Brain microvascular endothelial cell (primary cell): ENCODE measurements at regions not wholly inside any gene's neighbourhood (a gene's known extent, or its start where the extent isn't known, plus 50 kb on each side); places are given as distances from the start of the nearest gene placed in this dataset.
"Not testable (repeated sequence)": the region's sequence is repeated elsewhere in the genome, so short reads cannot be mapped to it uniquely, and the experiment has no call there.

Source experiments
- DNase-seq: peaks from one replicate; pipeline ENCODE4 v3.0.0-alpha.2; 2020
- H3K27ac ChIP-seq: fragments of 250-450 bp; sonication (Bioruptor Pico); 2 replicates; pipeline ENCODE4 v1.5.1; 2020; ENCODE audit warnings: mild to moderate bottlenecking, moderate library complexity
- H3K27me3 ChIP-seq: fragments of 250-450 bp; sonication (Bioruptor Pico); replicated peaks from 2 replicates; pipeline ENCODE4 v1.5.1; 2020; ENCODE audit warnings: mild to moderate bottlenecking
- H3K36me3 ChIP-seq: fragments of 250-450 bp; sonication (Bioruptor Pico); replicated peaks from 2 replicates; pipeline ENCODE4 v1.5.1; 2020; ENCODE audit warnings: mild to moderate bottlenecking
- H3K4me3 ChIP-seq: 2 replicates; pipeline ENCODE4 v1.5.1; 2011; ENCODE audit warnings: low read depth, mild to moderate bottlenecking, control low read depth, low read length, moderate library complexity
- in situ Hi-C: cut with HindIII; loops from 2 replicates; pipeline ENCODE4 v1.10.0; 2017; ENCODE audit warnings: low sequenced_read_pairs, low pct_ligation_motif_present
- TF ChIP-seq, protein P1 (sequence below): IDR thresholded peaks from 2 replicates; pipeline ENCODE4 v1.5.1; 2011; ENCODE audit warnings: low read depth, mild to moderate bottlenecking, moderate library complexity, low read length, control low read depth, inconsistent platforms; ENCODE audit errors: missing control alignments

DNA sequence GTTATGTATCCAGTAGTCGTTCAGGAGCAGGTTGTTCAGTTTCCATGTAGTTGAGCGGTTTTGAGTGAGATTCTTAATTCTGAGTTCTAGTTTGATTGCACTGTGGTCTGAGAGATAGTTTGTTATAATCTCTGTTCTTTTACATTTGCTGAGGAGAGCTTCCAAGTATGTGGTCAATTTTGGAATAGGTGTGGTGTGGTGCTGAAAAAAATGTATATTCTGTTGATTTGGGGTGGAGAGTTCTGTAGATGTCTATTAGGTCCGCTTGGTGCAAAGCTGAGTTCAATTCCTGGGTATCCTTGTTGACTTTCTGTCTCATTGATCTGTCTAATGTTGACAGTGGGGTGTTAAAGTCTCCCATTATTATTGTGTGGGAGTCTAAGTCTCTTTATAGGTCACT, 68.6 kb upstream of the IZUMO1R start:
- H3K36me3 ChIP-seq, in situ Hi-C loops, DNase-seq, H3K27me3 ChIP-seq, H3K4me3 ChIP-seq, H3K27ac ChIP-seq: not testable (repeated sequence)

DNA sequence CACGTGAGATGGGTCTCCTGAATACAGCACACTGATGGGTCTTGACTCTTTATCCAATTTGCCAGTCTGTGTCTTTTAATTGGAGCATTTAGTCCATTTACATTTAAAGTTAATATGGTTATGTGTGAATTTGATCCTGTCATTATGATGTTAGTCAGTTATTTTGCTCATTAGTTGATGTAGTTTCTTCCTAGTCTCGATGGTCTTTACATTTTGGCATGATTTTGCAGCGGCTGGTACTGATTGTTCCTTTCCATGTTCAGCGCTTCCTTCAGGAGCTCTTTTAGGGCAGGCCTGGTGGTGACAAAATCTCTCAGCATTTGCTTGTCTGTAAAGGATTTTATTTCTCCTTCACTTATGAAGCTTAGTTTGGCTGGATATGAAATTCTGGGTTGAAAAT, 68.0 kb upstream of the IZUMO1R start:
- H3K27ac ChIP-seq, in situ Hi-C loops, H3K4me3 ChIP-seq, H3K27me3 ChIP-seq, DNase-seq, H3K36me3 ChIP-seq: not testable (repeated sequence)

DNA sequence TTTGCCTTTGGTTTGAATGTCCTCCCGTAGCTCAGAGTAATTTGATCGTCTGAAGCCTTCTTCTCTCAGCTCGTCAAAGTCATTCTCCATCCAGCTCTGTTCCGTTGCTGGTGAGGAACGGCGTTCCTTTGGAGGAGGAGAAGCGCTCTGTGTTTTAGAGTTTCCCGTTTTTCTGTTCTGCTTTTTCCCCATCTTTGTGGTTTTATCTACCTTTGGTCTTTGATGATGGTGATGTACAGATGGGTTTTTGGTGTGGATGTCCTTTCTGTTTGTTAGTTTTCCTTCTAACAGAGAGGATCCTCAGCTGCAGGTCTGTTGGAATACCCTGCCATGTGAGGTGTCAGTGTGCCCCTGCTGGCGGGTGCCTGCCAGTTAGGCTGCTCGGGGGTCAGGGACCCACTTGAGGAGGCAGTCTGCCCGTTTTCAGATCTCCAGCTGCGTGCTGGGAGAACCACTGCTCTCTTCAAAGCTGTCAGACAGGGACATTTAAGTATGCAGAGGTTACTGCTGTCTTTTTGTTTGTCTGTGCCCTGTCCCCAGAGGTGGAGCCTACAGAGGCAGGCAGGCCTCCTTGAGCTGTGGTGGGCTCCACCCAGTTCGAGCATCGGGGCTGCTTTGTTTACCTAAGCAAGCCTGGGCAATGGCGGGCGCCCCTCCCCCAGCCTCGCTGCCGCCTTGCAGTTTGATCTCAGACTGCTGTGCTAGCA, 66.8 kb upstream of the IZUMO1R start:
- H3K4me3 ChIP-seq, H3K36me3 ChIP-seq, in situ Hi-C loops, H3K27ac ChIP-seq, H3K27me3 ChIP-seq: not testable (repeated sequence)
- DNase-seq = peak; percentile 7

DNA sequence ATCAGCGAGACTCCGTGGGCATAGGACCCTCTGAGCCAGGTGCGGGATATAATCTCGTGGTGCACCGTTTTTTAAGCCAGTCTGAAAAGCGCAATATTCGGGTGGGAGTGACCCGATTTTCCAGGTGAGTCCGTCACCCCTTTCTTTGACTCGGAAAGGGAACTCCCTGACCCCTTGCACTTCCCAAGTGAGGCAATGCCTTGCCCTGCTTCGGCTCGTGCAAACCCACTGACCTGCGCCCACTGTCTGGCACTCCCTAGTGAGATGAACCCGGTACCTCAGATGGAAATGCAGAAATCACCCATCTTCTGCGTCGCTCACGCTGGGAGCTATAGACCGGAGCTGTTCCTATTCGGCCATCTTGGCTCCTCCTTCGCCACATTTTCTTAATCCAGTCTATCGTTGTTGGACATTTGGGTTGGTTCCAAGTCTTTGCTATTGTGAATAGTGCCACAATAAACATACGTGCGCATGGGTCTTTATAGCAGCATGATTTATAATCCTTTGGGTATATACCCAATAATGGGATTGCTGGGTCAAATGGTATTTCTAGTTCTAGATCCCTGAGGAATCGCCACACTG, 66.1 kb upstream of the IZUMO1R start:
- peak; percentile 0 for DNase-seq
- in situ Hi-C loops = not testable (repeated sequence)

DNA sequence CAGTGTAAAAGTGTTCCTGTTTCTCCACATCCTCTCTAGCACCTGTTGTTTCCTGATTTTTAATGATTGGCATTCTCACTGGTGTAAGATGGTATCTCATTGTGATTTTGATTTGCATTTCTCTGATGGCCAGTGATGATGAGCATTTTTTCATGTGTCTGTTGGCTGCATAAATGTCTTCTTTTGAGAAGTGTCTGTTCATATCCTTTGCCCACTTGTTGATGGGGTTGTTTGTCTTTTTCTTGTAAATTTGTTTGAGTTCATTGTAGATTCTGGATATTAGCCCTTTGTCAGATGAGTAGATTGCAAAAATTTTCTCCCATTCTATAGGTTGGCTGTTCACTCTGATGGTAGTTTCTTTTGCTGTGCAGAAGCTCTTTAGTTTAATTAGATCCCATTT, 65.6 kb upstream of the IZUMO1R start:
- H3K27me3 ChIP-seq, in situ Hi-C loops, H3K4me3 ChIP-seq, H3K36me3 ChIP-seq, H3K27ac ChIP-seq: not testable (repeated sequence)
- peak; percentile 1 for DNase-seq

More for the DNA sequence above, 66.1 kb upstream of the IZUMO1R start:
- not testable (repeated sequence) for H3K27ac ChIP-seq, H3K36me3 ChIP-seq, H3K4me3 ChIP-seq, H3K27me3 ChIP-seq

DNA sequence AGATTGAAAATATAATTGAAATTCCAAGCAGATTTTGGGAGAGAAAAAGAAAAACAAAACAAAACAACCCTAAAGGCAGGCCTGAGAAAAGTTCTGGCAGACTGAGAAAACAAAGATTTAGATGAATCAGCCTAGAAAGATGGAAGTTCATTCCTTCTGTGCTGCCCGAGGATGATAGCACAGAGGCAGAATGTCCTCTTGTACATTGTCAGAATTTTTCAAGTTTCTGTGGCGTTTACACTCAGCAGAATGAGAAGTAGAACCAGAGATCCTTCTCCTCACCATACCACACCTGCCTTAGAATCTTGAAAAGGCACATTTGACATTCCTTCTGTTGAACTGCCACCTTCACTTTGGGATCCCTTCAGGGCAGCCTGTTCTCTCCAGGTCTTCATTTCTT, 62.5 kb upstream of the IZUMO1R start:
- Histone ChIP-seq H3K27me3 (no peaks in the 10 kb centered on the region), H3K4me3 (no peak overlapping the region), H3K36me3 (no peaks in the 10 kb centered on the region), H3K27ac (no peak overlapping the region)
- TF ChIP-seq, protein P1, sequence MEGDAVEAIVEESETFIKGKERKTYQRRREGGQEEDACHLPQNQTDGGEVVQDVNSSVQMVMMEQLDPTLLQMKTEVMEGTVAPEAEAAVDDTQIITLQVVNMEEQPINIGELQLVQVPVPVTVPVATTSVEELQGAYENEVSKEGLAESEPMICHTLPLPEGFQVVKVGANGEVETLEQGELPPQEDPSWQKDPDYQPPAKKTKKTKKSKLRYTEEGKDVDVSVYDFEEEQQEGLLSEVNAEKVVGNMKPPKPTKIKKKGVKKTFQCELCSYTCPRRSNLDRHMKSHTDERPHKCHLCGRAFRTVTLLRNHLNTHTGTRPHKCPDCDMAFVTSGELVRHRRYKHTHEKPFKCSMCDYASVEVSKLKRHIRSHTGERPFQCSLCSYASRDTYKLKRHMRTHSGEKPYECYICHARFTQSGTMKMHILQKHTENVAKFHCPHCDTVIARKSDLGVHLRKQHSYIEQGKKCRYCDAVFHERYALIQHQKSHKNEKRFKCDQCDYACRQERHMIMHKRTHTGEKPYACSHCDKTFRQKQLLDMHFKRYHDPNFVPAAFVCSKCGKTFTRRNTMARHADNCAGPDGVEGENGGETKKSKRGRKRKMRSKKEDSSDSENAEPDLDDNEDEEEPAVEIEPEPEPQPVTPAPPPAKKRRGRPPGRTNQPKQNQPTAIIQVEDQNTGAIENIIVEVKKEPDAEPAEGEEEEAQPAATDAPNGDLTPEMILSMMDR = no peak
- no peak for DNase-seq
- in situ Hi-C loops = no loop called here

DNA sequence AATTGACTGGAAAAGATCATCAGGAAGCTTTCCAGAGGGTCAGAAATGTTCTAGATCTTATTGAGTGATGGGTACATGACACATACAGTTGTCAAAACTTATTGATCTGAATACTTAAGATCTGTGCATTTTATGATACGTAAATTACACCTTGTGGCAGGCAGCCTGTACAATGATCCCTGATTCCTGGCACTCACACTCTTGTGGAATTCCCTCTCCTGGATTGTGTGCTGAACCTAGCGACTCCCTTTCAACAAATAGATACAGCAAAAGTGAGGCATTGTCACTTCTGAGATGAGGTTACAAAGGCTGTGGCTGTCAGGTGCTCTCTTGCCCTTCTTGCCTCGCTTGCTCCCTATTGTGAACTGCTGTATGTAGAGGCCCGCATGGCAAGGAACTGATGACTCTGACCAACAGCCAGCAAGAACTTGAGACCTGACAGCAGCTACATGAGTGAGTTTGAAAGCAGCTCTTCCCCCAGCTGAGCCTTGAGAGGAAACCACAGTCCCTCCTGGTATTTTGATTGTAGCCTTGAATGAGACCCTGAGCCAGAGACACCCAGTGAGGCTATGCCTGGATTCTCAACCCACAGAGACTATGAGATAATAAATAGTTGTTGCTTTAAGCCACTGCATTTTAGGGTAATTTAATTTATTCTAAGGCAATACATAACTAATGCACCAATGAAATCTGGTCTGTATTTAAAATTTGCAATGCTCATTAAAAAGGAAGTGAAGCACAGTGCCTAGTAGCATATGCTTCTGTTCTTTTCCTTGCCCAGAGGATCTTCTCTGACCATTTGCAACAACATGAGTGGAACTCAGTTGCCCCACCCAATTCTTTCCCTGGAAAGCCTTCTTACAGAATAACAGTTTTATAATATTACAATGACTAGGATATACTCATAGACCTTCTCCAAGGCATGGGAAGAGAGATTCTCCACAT, 60.5 kb upstream of the IZUMO1R start:
- in situ Hi-C loops = no loop called here
- H3K27me3 ChIP-seq = no peaks in the 10 kb centered on the region
- no peak overlapping the region for H3K4me3 ChIP-seq
- TF ChIP-seq, protein P1 = no peak
- DNase-seq = no peak
- no peak overlapping the region for H3K27ac ChIP-seq
- no peaks in the 10 kb centered on the region for H3K36me3 ChIP-seq

DNA sequence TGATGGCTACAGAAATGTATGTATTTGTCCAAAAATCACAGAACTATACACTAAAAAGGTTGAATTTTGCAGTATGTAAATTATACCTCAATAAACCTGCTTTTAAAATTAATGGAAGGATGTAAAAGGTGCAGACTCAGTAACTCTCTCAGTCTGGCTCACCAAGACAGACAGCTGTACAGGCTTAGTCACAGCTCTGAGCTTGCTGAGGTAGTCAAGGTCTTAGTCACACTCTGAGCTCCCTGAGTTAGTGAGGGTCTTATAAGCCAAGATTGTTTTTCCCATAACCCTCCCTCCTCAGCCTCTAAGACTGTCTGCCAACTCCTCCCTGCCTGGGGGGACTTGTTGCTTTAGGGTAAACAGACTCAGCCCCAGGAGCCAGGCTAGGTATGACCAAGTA, 59.3 kb upstream of the IZUMO1R start:
- H3K36me3 ChIP-seq = no peaks in the 10 kb centered on the region
- H3K4me3 ChIP-seq = no peak overlapping the region
- TF ChIP-seq, protein P1 = no peak
- H3K27ac ChIP-seq = no peak overlapping the region
- no peaks in the 10 kb centered on the region for H3K27me3 ChIP-seq
- in situ Hi-C loops = no loop called here
- DNase-seq = no peak

DNA sequence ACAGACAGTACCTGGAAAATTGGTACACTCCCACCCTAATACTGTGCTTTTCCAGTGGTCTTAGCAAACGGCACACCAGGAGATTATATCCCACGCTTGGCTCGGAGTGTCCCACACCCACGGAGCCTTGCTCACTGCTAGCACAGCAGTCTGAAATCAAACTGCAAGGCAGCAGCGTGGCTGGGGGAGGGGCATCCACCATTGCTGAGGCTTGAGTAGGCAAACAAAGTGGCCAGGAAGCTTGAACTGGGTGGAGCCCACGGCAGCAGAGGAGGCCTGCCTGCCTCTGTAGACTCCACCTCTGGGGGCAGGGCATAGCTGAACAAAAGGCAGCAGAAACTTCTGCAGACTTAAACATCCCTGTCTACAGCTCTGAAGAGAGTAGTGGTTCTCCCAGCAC, 56.1 kb upstream of the IZUMO1R start:
- H3K27ac ChIP-seq, H3K36me3 ChIP-seq, H3K27me3 ChIP-seq, DNase-seq, in situ Hi-C loops, H3K4me3 ChIP-seq: not testable (repeated sequence)
